ENCODE measurements at regions not wholly inside any gene's neighbourhood (a gene's known extent, or its start where the extent isn't known, plus 50 kb on each side); places are given as distances from the start of the nearest gene placed in this dataset.

- DNase-seq (ENCODE audit: low read depth), result no peak
Measured at GRCh38 chr2:188142088-188142487, 149.6 kb upstream of the GULP1 start.

GRCh38 chr2:188142636-188143295, 148.9 kb upstream of the GULP1 start:
- DNase-seq (ENCODE audit: low read depth), result no peak

- no peak for DNase-seq (ENCODE audit: low read depth)
Measured at GRCh38 chr2:188145885-188146284, 145.8 kb upstream of the GULP1 start.

- no peak for DNase-seq (ENCODE audit: low read depth)
Measured at GRCh38 chr2:188146888-188147287, 144.8 kb upstream of the GULP1 start.

- DNase-seq (ENCODE audit: low read depth), result no peak
Measured at GRCh38 chr2:188151670-188152069, 140.0 kb upstream of the GULP1 start.

GRCh38 chr2:188158337-188159100, 133.2 kb upstream of the GULP1 start:
- DNase-seq (ENCODE audit: low read depth), result no peak

GRCh38 chr2:188159484-188159883, 132.2 kb upstream of the GULP1 start:
- DNase-seq (ENCODE audit: low read depth), result no peak

GRCh38 chr2:188170356-188170755, 121.3 kb upstream of the GULP1 start:
- DNase-seq (ENCODE audit: low read depth), result no peak

- DNase-seq (ENCODE audit: low read depth), result no peak
Measured at GRCh38 chr2:188176620-188177019, 115.1 kb upstream of the GULP1 start.

GRCh38 chr2:188181067-188181838, 110.4 kb upstream of the GULP1 start:
- no peak for DNase-seq (ENCODE audit: low read depth)

GRCh38 chr2:188181884-188182283, 109.8 kb upstream of the GULP1 start:
- DNase-seq (ENCODE audit: low read depth), result no peak

- no peak for DNase-seq (ENCODE audit: low read depth)
Measured at GRCh38 chr2:188187726-188188125, 103.9 kb upstream of the GULP1 start.

GRCh38 chr2:188189356-188189755, 102.3 kb upstream of the GULP1 start:
- DNase-seq (ENCODE audit: low read depth), result no peak

GRCh38 chr2:188193230-188193629, 98.4 kb upstream of the GULP1 start:
- DNase-seq (ENCODE audit: low read depth), result no peak

- no peak for DNase-seq (ENCODE audit: low read depth)
Measured at GRCh38 chr2:188196343-188197008, 95.2 kb upstream of the GULP1 start.

- no peak for DNase-seq (ENCODE audit: low read depth)
Measured at GRCh38 chr2:188199716-188200128, 92.0 kb upstream of the GULP1 start.

- no peak for DNase-seq (ENCODE audit: low read depth)
Measured at GRCh38 chr2:188201639-188202038, 90.0 kb upstream of the GULP1 start.

- no peak for DNase-seq (ENCODE audit: low read depth)
Measured at GRCh38 chr2:188202777-188203176, 88.9 kb upstream of the GULP1 start.

- no peak for DNase-seq (ENCODE audit: low read depth)
Measured at GRCh38 chr2:188203776-188204175, 87.9 kb upstream of the GULP1 start.

- DNase-seq (ENCODE audit: low read depth), result no peak
Measured at GRCh38 chr2:188204824-188205223, 86.8 kb upstream of the GULP1 start.

GRCh38 chr2:188207554-188207953, 84.1 kb upstream of the GULP1 start:
- no peak for DNase-seq (ENCODE audit: low read depth)

- DNase-seq (ENCODE audit: low read depth), result no peak
Measured at GRCh38 chr2:188209218-188209617, 82.5 kb upstream of the GULP1 start.

Measured in activated T-cell treated with anti-CD3 and anti-CD28 coated beads for 48 hours (primary cell).